Right cardiac atrium (tissue), 5 donors: ENCODE measurements at regions not wholly inside any gene's neighbourhood (a gene's known extent, or its start where the extent isn't known, plus 50 kb on each side); places are given as distances from the start of the nearest gene placed in this dataset.
"Not testable (repeated sequence)": the region's sequence is repeated elsewhere in the genome, so short reads cannot be mapped to it uniquely, and the experiment has no call there.

Experiments used
- ATAC-seq, 2 donors: fragments of 200-7000 bp; cut with Tn5 transposase; one replicate each; pipeline versions ENCODE4 v1.8.0 to v1.9.1; 2020; ENCODE audit warnings: moderate library complexity in 2 of 2, mild to moderate bottlenecking in 1 of 2
- DNase-seq, 3 donors: peaks; one replicate each; pipeline ENCODE4 v3.0.0-alpha.2; 2020
- H3K27ac ChIP-seq: one replicate; pipeline ENCODE4 v1.5.1; 2013; ENCODE audit warnings: mild to moderate bottlenecking, low read length, control low read depth, moderate library complexity
- H3K27me3 ChIP-seq: one replicate; pipeline ENCODE4 v1.6.1; 2013; ENCODE audit not compliant: control insufficient read depth, insufficient read depth
- H3K4me1 ChIP-seq: one replicate; pipeline ENCODE4 v1.6.1; 2013; ENCODE audit warnings: low read length; ENCODE audit not compliant: control insufficient read depth, insufficient read depth
- H3K4me3 ChIP-seq: one replicate; pipeline ENCODE4 v1.5.1; 2013; ENCODE audit warnings: low read length, control low read depth
- H3K9me3 ChIP-seq: one replicate; pipeline ENCODE4 v1.6.1; 2013; ENCODE audit warnings: low read length; ENCODE audit not compliant: control insufficient read depth
- WGBS: extraction: QIAGEN DNeasy Blood & Tissue Kit; methylation state at CpG from one replicate; pipeline ENCODE4 v1.1.7; 2013; 5-methylcytosine and 5-hydroxymethylcytosine counted together
- intact Hi-C, 4 donors: fragments of 100-400 bp; cut with DNase I; formaldehyde crosslinking; loops; one replicate each; pipeline versions ENCODE4 v1.11.0 to v1.14.0; 2022 to 2023
- donor health status: healthy with polysubstance abuse.
- donor health status: DM: no; HTN: yes; CAD: no.
- donor health status: DM: no; HTN: no; CAD: no.
- donor health status: DM: no; HTN: yes; CAD: no; lungs with severe emphysema.
- donor health status: DM: yes; HTN: yes; CAD: no.

DNA sequence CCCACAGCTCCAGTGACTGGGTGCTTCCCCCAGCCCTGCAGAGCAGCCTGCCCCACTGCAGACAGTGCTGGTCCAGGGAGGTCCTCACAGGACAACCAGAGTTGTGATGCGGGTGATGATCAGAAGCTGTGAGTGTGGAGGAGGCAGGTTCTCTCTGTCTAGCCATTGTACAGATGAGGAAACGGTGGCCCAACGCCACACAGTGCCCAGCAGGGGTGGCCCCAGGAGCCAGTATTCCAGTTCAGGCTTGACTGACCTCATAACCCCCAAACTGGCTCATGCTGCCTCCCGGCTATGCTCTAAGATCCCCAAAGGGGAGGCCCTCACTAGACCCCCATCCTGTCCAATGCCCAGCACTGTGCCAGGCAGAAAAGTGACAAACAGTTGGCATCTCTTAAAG lies 147.1 kb upstream of the MAMLD1 start:
- not testable (repeated sequence) for H3K27me3 ChIP-seq, H3K9me3 ChIP-seq, H3K27ac ChIP-seq, H3K4me1 ChIP-seq, H3K4me3 ChIP-seq, DNase-seq, ATAC-seq
- intact Hi-C loops = loop anchor here in 1 of 4 donors (10.0 kb wide), 1 partner anchor 149 kb away; the partner anchor contains the start of gene MAMLD1
- WGBS = 95% methylated on average over 2 of the region's 4 CpGs

- Histone ChIP-seq H3K4me1 (peaks cover 5% of the 10 kb centered on the region), H3K9me3 (no peaks in the 10 kb centered on the region), H3K27ac (no peak overlapping the region), H3K27me3 (no peaks in the 10 kb centered on the region), H3K4me3 (no peak overlapping the region)
- ATAC-seq (no peak), DNase-seq (no peak)
- intact Hi-C loops = loop anchor here in 1 of 4 donors (10.0 kb wide), 1 partner anchor 148 kb away; the partner anchor contains the start of gene MAMLD1
- WGBS = 85% methylated on average over 6 of the region's 6 CpGs
Measured at GRCh38 chrX:150216716-150217115, 146.4 kb upstream of the MAMLD1 start.

- Histone ChIP-seq H3K4me3 (no peak overlapping the region), H3K27ac (no peak overlapping the region), H3K9me3 (no peaks in the 10 kb centered on the region), H3K27me3 (no peaks in the 10 kb centered on the region), H3K4me1 (peaks cover under 1% of the 10 kb centered on the region)
- WGBS = 60% methylated on average over 5 of the region's 5 CpGs
- ATAC-seq (no peak), DNase-seq (no peak)
- intact Hi-C loops = loop anchor here in 1 of 4 donors (10.0 kb wide), 1 partner anchor 147 kb away; the partner anchor contains the start of gene MAMLD1
Measured at GRCh38 chrX:150217609-150218008, 145.5 kb upstream of the MAMLD1 start.

- Histone ChIP-seq H3K27me3 (no peaks in the 10 kb centered on the region), H3K9me3 (no peaks in the 10 kb centered on the region), H3K4me3 (no peak overlapping the region), H3K4me1 (no peaks in the 10 kb centered on the region), H3K27ac (no peak overlapping the region)
- no peak for DNase-seq
- no peak for ATAC-seq
- intact Hi-C loops = loop anchor here in 1 of 4 donors (10.0 kb wide), 1 partner anchor 145 kb away; the partner anchor contains the start of gene MAMLD1
- WGBS = 72% methylated on average over 17 of the region's 17 CpGs
Measured at GRCh38 chrX:150219374-150220185, 143.5 kb upstream of the MAMLD1 start.

DNA sequence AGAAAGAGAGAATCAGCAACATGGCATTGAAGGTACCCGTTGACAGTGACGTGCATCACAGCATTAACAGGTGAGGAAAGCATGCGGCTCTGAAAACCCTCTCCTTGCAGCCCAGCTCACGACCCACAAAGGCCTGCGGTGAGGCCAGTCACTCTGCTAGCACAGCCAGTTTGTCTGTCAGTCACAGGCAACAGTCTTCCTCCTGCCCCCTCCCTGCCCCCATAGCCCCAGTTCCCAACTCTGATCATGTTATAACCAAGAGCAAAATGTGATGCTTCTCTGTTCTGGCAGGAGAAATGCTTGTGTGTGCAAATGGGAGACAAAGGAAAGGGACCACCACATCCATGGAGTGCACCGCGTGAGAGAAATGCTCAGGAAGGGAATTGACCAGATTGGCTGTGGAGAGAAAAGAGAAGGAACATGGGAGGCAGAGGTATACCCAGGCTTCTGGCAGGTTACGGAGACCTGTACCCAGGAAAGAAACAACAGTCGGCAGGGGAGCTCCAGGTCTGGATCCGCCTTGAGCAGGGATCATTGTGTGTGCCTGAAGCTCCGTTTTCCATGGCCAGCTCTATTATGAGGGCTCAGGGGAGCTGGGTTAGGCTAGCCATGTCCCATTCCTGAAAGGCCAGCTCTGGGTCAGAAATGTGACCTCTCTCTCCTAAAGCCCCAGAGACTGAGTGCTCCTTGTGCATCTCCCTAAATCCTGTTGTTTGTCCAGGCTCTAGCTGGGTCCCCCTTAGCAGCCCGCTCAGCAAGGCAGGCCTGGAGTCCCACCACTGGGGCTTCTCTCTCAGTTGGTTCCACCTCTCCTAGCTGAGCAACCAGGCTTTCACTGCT lies 139.7 kb upstream of the MAMLD1 start:
- Histone ChIP-seq H3K27ac (no peak overlapping the region), H3K4me1 (no peaks in the 10 kb centered on the region), H3K9me3 (no peaks in the 10 kb centered on the region), H3K4me3 (no peak overlapping the region), H3K27me3 (no peaks in the 10 kb centered on the region)
- 96% methylated on average over 12 of the region's 12 CpGs for WGBS
- DNase-seq (no peak), ATAC-seq (no peak)
- intact Hi-C loops = no loop called here

DNA sequence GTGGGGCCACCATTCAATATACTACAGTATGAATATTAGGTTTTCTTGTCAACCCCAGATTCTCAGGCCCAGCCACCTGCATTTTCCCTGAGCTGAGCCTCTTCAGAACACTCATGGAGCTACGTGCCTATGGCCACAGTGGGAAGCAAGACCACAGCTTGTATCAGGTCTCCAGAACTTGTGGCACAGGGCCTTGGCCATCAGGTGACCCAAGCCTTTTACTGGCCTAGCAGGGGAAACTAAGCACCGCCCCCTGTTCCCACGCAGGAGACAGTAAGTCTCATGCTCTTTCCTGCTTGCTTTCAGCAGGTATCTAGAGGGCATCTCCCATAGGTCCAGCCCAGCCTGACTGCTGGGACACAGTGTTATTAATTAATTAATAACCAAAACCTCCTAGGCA lies 138.4 kb upstream of the MAMLD1 start:
- no peak overlapping the region for H3K4me3 ChIP-seq
- DNase-seq (no peak), ATAC-seq (no peak)
- intact Hi-C loops = no loop called here
- WGBS = 88% methylated on average over 3 of the region's 3 CpGs
- no peaks in the 10 kb centered on the region for H3K9me3 ChIP-seq
- no peak overlapping the region for H3K27ac ChIP-seq
- no peaks in the 10 kb centered on the region for H3K27me3 ChIP-seq
- no peaks in the 10 kb centered on the region for H3K4me1 ChIP-seq

- no peak for DNase-seq
- H3K27me3 ChIP-seq = no peaks in the 10 kb centered on the region
- H3K4me1 ChIP-seq = no peaks in the 10 kb centered on the region
- H3K4me3 ChIP-seq = no peak overlapping the region
- no peak overlapping the region for H3K27ac ChIP-seq
- no peaks in the 10 kb centered on the region for H3K9me3 ChIP-seq
- ATAC-seq = no peak
- intact Hi-C loops = no loop called here
- 89% methylated on average over 3 of the region's 3 CpGs for WGBS
Measured at GRCh38 chrX:150225266-150225665, 137.9 kb upstream of the MAMLD1 start.

- intact Hi-C loops = no loop called here
- WGBS = 76% methylated on average over 11 of the region's 11 CpGs
Measured at GRCh38 chrX:150225756-150226155, 137.4 kb upstream of the MAMLD1 start.

GRCh38 chrX:150226223-150226965 lies 136.7 kb upstream of the MAMLD1 start:
- Histone ChIP-seq H3K27ac (no peak overlapping the region), H3K27me3 (no peaks in the 10 kb centered on the region), H3K9me3 (no peaks in the 10 kb centered on the region), H3K4me3 (no peak overlapping the region), H3K4me1 (no peaks in the 10 kb centered on the region)
- intact Hi-C loops = no loop called here
- WGBS = 93% methylated on average over 9 of the region's 9 CpGs
- no peak for DNase-seq
- no peak for ATAC-seq

More at GRCh38 chrX:150225756-150226155, 137.4 kb upstream of the MAMLD1 start:
- no peak overlapping the region for H3K27ac ChIP-seq
- H3K27me3 ChIP-seq = no peaks in the 10 kb centered on the region
- H3K4me1 ChIP-seq = no peaks in the 10 kb centered on the region
- H3K4me3 ChIP-seq = no peak overlapping the region
- H3K9me3 ChIP-seq = no peaks in the 10 kb centered on the region
- no peak for DNase-seq
- no peak for ATAC-seq

- WGBS = 49% methylated on average over 7 of the region's 7 CpGs
- Histone ChIP-seq H3K27me3 (no peaks in the 10 kb centered on the region), H3K27ac (no peak overlapping the region), H3K4me1 (no peaks in the 10 kb centered on the region), H3K9me3 (no peaks in the 10 kb centered on the region), H3K4me3 (no peak overlapping the region)
- ATAC-seq (no peak), DNase-seq (no peak)
- intact Hi-C loops = no loop called here
Measured at GRCh38 chrX:150227321-150227860, 135.7 kb upstream of the MAMLD1 start.
